Epidermal melanocyte (primary cell): ENCODE measurements at regions not wholly inside any gene's neighbourhood (a gene's known extent, or its start where the extent isn't known, plus 50 kb on each side); places are given as distances from the start of the nearest gene placed in this dataset.

ENCODE experiments used
- DNase-seq: peaks from one replicate; pipeline ENCODE4 v3.0.0; 2011; ENCODE audit warnings: low spot score; ENCODE audit not compliant: insufficient read length

DNA sequence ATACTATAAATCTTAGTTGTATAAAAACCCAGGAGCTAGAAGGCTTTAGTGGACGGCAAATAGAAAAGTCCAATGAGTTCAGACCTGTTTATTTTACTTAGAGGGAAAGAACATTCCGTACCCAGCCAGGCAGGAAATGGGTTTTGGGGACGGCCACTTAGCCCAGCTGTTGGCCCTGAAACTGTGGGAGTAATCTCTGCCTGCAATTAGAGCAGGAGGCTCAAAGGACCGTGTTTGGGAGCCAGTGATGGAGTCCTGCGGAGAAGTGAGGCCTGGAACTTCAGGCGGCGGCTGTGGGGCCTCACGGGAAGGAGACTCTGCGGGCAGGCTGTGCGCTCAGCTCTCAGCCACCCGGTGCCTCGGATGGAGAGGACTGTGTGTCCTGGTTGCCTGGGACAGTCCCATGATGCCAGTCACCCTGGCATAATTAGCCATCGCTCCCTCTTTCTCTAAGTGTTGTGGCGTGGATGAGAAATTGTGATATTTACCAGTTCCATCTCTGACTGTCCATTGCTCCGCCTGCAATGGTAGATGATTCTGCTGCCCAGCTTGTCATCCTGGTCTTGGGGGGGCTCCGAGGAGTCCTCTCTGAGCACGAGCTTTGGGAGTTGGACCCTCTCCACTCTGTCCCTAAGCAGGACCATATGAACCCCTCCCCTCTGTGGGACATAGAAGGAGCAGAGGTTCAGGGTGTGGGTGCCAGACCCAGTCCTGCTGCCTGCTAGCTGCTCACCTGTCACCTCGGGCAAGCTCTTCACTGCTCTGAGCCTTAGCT lies 530.3 kb downstream of the TBC1D22A start:
- DNase-seq: no peak

- DNase-seq: no peak
Observed at GRCh38 chr22:47291565-47292495, 529.4 kb downstream of the TBC1D22A start.

GRCh38 chr22:47290706-47291430 lies 528.4 kb downstream of the TBC1D22A start:
- DNase-seq: no peak

DNA sequence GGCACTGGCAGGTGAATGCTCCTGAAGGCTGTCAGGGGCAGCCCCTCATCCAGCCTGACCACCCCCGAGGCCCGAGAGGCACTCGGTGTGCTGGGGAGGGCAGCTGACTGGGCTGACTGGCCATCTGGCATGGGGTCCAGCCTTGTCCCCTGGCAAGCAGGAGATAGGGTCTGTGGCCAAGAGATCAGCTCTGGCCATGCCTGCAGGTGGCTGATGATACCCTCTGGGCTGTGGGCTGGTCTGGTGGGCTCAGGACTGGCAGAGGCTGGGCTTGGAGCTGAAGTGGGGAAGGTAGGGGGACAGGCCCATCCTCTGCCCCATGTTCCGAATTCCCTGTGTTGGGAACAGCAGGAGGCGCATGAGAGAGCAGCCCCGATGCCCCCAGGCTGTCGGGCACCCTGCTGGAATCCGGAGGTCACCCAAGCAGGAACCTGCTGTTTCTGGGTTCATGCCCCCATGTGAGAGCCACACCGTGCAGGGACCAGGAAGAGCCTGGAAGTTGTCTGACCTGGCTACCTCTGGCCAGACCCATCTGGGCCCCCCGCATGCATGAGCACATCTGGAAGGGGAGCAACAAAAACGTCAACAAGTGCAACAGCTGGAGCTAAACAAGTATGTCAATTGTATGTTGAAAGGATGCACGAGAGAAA lies 527.0 kb downstream of the TBC1D22A start:
- DNase-seq: no peak

GRCh38 chr22:47288680-47289079 lies 526.2 kb downstream of the TBC1D22A start:
- DNase-seq: no peak

DNA sequence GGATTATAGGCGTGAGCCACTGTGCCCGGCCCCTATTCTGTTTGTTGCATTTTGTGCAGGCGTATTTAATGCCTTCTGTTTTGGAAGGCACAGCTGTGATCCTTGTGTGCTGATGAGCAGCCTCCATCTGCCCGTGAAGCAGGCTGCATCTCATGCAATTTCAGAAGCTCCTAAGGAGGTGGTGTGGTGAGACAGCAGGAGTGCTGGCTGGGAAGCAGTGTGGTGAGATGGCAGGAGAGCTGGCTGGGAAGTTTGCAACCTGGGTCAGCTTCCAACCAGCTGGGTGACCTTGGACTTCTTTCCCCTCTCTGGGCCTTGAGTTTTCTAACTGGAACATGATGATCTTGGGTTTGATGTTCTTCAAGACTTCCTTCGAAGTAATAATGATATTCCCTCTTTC lies 525.1 kb downstream of the TBC1D22A start:
- DNase-seq: no peak

- DNase-seq: no peak
Observed at GRCh38 chr22:47286590-47286989, 524.1 kb downstream of the TBC1D22A start.

DNA sequence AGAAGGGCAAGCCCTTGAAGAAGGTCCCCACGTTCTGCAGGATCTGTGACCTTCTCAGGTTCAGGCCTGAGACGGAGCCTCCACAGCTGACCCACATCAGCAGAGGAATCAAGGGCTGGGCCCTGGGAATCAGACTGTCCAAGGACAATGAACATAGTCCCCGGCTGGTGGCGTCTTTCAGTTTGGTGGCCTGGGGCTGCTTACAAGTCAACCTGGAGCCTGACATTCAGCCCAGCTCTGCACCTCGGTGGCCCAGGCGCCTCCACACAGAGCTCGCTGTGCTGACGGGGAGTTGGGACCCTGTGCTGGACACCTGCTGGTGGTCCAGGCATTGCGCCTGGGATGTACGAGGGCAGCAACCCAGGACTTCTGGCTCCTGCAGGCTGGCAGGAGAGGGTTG lies 523.5 kb downstream of the TBC1D22A start:
- no peak for DNase-seq

GRCh38 chr22:47284822-47285221 lies 522.4 kb downstream of the TBC1D22A start:
- DNase-seq: no peak

GRCh38 chr22:47284360-47284759 lies 521.9 kb downstream of the TBC1D22A start:
- DNase-seq: no peak

GRCh38 chr22:47283616-47284270 lies 521.3 kb downstream of the TBC1D22A start:
- DNase-seq: no peak

DNA sequence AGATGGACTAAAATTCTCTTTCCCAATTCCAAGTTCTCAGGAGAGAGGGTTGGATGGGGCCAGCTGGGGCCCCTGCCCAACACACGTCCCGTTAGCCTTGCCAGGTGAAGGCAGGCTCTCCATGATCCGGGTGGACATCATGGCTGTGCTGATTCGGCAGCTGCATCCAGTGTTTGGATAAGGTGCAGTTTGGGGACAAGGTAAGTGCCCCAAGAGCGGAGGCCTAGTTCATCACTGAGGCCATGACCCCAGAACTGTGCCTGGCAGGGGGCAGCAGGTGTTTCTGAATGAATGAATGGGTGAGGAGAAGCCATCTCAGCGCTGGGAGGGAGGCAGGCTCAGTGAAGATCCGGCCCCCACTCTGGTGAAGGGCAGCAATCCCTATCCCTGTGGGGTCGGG lies 520.4 kb downstream of the TBC1D22A start:
- DNase-seq: no peak

- DNase-seq: no peak
Observed at GRCh38 chr22:47282366-47282765, 519.9 kb downstream of the TBC1D22A start.

DNA sequence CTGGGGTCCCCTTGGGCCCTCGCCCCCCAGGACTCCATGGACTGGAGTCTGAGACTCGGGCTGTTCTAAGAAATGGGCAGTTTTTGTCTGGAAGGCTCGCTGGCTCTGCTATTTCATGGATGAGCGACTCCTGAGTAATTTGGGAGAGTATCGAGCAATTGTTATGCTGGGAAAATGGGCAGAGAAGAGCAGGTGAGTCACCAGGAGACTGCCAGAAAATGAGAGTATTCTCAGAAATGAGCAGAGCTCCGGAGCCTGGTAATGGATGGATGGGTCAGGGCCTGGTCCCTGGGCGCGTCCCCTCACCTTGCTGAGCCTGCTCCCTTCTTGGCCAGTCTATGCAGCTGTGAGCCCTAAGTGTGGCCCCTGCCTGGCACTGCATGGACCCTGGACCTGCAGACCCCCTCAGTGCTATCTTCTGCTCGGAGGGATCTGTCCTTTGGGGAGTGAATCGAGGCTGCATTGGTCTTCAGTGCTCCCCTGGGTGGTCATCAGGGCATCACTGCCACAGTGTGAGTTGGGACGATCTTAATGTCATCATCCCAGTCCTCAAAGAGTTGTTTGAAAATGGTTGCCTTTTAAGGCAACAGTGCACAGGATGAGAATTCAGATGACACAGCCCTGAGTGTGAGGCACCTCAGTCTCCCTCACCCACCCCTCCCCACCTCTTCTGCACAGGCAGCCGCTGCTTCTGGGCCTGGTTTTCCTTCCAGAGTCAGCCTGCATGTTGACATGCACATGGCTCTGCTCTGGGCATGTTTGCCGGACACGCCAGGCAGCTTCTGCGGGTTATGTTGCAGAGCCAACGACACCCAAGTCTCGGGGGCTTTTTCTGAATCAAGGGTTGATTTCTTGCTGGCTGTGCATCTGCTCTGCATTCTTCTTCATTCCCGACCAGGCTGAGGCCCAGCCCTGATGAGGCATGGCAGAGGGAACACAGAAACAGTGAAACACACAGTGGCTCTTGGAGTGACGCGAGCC lies 519.0 kb downstream of the TBC1D22A start:
- DNase-seq: no peak

DNA sequence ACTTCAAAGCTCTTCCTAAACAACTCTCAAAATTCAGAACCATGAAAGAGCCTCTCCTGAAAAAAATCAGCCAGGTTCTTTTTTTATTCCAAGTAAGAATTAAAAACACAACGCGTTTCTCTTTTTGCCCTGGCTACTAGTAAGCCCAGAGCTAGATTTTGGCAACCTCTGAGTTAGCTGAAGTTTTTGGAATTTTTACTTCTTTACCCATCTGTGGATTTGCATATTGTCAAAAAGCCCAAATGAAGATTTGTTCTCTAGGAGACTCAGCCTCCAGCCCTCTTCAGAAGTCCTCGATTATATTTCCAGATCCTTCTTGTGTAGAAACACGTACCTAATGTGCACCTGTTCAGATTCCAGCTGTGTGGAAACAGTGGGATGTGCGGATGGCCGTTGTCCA lies 517.9 kb downstream of the TBC1D22A start:
- DNase-seq: no peak

- no peak for DNase-seq
Observed at GRCh38 chr22:47279746-47280145, 517.3 kb downstream of the TBC1D22A start.

- DNase-seq: no peak
Observed at GRCh38 chr22:47279337-47279736, 516.9 kb downstream of the TBC1D22A start.

DNA sequence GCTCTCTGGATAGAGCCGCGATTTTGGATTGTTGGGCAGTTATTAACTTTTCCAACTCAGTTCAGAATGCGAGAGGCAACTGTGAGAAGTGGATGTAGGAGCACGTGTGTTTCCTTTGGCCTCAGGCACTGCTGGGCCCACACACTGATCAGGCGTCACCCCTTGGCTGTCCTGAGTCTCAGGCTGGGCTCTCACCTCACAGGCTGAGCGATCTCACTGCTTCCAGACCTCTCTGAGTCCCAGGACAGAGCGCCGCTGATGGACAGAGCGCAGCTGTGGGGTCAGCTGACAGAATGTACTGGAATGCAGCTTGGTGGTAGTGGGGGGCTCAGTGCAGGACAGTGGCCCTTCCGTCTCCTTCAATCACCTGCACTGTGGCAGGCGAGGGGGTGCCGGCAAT lies 516.2 kb downstream of the TBC1D22A start:
- no peak for DNase-seq

GRCh38 chr22:47277531-47277930 lies 515.1 kb downstream of the TBC1D22A start:
- no peak for DNase-seq

DNA sequence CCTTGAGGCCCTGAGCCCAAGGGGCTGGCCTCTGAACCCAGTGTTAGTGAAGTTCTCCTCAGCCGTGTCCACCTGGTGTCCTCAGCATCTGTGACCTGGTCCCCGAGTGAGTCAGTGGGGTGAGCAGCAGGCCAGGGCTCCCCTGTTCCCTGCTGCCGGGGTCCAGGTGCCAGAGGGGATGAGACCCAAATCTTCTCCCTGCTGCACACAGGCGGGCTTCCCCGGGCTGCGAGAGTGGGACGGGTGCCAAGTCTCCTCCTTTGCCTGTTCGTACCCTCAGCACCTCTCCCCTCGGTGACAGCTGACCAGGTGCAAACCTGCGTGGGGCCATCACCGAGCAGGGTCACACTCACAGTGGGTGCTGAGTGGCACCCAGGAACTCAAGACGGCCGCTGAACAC lies 514.5 kb downstream of the TBC1D22A start:
- no peak for DNase-seq
